Activated B cell treated with CpG ODN at 0.5 μM for 24 hours (primary cell): ENCODE measurements at regions not wholly inside any gene's neighbourhood (a gene's known extent, or its start where the extent isn't known, plus 50 kb on each side); places are given as distances from the start of the nearest gene placed in this dataset.
A peak's percentile ranks its signal among the peaks of the same experiment; 100 is the strongest.

Experiments used
- ATAC-seq: fragments of 200-7000 bp; cut with Tn5 transposase; one replicate; pipeline ENCODE4 v1.10.0; 2021; ENCODE audit warnings: low read depth, mild to moderate bottlenecking, moderate library complexity
- CTCF ChIA-PET: fragments of 350-600 bp; sonication (Branson Sonifier 250); formaldehyde crosslinking; loops from one replicate; lab custom pipeline; 2021; ENCODE audit warnings: antibody characterized with exemption; lab: Charles Lee
- POLR2A ChIA-PET: fragments of 350-600 bp; sonication (Branson Sonifier 250); formaldehyde crosslinking; loops from one replicate; lab custom pipeline; 2021; ENCODE audit warnings: antibody characterized with exemption; lab: Charles Lee
- DNase-seq: peaks from one replicate; pipeline ENCODE4 v3.0.0; 2022
- H3K27ac Mint-ChIP-seq: one replicate; pipeline ENCODE4 v1.8.0; 2020; ENCODE audit warnings: mixed read lengths
- H3K27me3 Mint-ChIP-seq: one replicate; pipeline ENCODE4 v1.8.0; 2021; ENCODE audit warnings: mixed read lengths
- H3K36me3 Mint-ChIP-seq: one replicate; pipeline ENCODE4 v1.8.0; 2021; ENCODE audit warnings: low read depth, mixed read lengths
- H3K4me1 Mint-ChIP-seq: one replicate; pipeline ENCODE4 v1.8.0; 2021; ENCODE audit warnings: mixed read lengths
- H3K4me3 Mint-ChIP-seq: one replicate; pipeline ENCODE4 v1.8.0; 2020; ENCODE audit warnings: mild to moderate bottlenecking, mixed read lengths
- H3K9me3 Mint-ChIP-seq: one replicate; pipeline ENCODE4 v1.8.0; 2020; ENCODE audit warnings: mixed read lengths
- intact Hi-C: fragments of 100-400 bp; cut with micrococcal nuclease; formaldehyde crosslinking; loops from one replicate; pipeline ENCODE4 v1.15.1; 2024
- TF ChIP-seq, protein P1 (sequence below): fragments of 200-600 bp; IDR thresholded peaks from one replicate; pipeline ENCODE4 v1.8.0; 2022; ENCODE audit warnings: antibody characterized with exemption, mild to moderate bottlenecking

DNA sequence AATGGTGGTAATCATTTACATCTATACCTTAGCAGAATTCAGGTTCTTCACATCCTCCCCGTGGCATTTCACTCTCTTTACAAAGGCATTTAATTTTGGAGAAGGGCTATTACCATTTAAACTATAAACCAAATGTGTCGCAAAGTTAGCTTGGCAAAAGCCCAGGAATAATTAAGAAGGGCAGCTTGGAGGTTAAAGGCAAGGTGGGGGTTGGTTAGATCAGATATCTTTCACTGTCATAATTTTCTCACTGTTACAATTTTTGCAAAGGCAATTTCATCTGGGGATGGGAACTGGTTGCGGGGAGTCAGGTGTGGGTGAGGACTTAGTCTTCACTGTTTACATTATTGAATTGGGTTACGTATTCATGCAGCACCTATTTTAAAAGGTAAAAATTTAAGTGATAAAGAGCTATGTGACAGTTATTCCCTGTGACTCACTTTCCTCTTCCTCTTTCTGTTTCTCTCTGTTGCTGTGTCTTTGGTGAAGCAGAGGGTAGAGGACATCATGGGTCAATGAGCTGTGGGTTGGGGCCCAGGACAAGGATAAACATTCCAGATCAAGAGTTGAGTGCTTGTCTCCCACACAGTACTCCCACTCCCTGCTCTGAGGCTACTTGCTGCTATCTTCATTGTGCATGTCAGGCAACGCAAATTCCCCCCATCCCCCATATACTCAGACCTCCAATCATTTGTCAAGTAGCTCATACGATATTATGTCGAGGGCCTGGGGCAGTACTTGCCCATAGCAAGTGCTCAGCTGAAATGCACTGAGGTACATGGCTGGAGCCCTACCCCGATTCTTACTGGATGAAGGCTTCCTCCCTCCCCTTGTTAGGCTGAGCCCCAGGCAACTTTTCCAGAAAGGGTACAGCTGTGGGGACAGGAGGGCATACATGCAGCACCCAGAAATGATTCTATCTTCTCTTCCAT lies 223.1 kb upstream of the MYLIP start:
- DNase-seq (no peak), ATAC-seq (peak; percentile 11)
- TF ChIP-seq, protein P1, sequence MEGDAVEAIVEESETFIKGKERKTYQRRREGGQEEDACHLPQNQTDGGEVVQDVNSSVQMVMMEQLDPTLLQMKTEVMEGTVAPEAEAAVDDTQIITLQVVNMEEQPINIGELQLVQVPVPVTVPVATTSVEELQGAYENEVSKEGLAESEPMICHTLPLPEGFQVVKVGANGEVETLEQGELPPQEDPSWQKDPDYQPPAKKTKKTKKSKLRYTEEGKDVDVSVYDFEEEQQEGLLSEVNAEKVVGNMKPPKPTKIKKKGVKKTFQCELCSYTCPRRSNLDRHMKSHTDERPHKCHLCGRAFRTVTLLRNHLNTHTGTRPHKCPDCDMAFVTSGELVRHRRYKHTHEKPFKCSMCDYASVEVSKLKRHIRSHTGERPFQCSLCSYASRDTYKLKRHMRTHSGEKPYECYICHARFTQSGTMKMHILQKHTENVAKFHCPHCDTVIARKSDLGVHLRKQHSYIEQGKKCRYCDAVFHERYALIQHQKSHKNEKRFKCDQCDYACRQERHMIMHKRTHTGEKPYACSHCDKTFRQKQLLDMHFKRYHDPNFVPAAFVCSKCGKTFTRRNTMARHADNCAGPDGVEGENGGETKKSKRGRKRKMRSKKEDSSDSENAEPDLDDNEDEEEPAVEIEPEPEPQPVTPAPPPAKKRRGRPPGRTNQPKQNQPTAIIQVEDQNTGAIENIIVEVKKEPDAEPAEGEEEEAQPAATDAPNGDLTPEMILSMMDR, result no peak
- CTCF ChIA-PET, result interaction anchor here (0.8 to 1.8 kb wide), 3 partner anchors 9 to 223 kb away, joined by 3 to 5 read pairs (median 4); partner anchors contain the start of gene MYLIP
- peaks cover 2% of the 10 kb centered on the region for H3K9me3 Mint-ChIP-seq
- no peaks in the 10 kb centered on the region for H3K36me3 Mint-ChIP-seq
- intact Hi-C loops, result loop anchor here (10.0 kb wide), 1 partner anchor 1799 kb away; the partner anchor contains the start of gene NUP153
- H3K4me1 Mint-ChIP-seq, result peaks cover 62% of the 10 kb centered on the region
- H3K27ac Mint-ChIP-seq, result peak overlapping the region; percentile 82
- peak overlapping the region; percentile 62 for H3K4me3 Mint-ChIP-seq
- H3K27me3 Mint-ChIP-seq, result no peaks in the 10 kb centered on the region
- POLR2A ChIA-PET, result interaction anchor here (0.7 to 2.5 kb wide), 6 partner anchors 9 to 244 kb away, joined by 3 to 21 read pairs (median 4); partner anchors contain the start of gene MYLIP

DNA sequence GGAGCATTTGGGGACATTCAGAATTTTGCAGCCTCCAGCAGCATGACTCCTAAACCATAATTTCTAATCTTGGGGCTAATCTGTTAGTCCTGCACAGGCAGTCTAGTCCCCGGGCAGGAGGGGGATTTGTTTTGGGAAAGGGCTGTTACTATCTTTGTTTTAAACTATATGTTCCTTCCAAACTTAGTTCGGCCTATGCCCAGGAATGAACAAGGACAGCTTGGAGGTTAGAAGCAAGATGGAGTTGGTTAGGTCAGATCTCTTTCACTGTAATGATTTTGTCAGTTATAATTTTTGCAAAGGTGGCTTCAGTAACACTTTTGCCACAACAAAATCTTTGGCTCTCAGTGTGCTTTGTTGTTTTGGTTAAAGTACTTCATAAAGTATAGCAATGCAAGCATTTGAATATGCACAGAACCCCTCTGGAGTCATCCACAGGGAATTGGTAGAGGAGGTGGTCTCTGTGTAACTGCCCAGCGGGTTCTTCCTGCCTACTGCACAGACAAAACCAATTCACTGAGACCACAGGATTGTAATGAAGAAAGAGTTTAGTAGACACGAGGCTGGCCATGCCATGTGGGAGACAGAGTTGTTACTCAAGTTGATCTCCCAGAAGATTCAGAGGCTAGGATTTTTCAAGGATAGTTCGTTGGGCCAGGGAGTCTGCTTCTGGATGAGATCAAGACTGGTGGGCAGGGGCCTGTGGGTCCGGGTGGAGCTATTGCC lies 224.1 kb upstream of the MYLIP start:
- POLR2A ChIA-PET, result interaction anchor here (1.2 kb wide), 1 partner anchor 10 kb away, joined by 7 read pairs; no protein-coding TSS in a partner anchor
- DNase-seq (no peak), ATAC-seq (no peak)
- CTCF ChIA-PET, result interaction anchor here (1.0 to 1.8 kb wide), 2 partner anchors 213 to 224 kb away, joined by 4 to 5 read pairs; partner anchors contain the start of gene MYLIP
- peak overlapping the region; percentile 62 for H3K4me3 Mint-ChIP-seq
- peaks cover 70% of the 10 kb centered on the region for H3K4me1 Mint-ChIP-seq
- H3K36me3 Mint-ChIP-seq, result no peaks in the 10 kb centered on the region
- TF ChIP-seq, protein P1, result no peak
- peak overlapping the region; percentile 82 for H3K27ac Mint-ChIP-seq
- H3K9me3 Mint-ChIP-seq, result peaks cover 2% of the 10 kb centered on the region
- no peaks in the 10 kb centered on the region for H3K27me3 Mint-ChIP-seq
- intact Hi-C loops, result loop anchor here (5.0 to 10.0 kb wide), 2 partner anchors 402 to 1800 kb away; partner anchors contain the start of gene NUP153

DNA sequence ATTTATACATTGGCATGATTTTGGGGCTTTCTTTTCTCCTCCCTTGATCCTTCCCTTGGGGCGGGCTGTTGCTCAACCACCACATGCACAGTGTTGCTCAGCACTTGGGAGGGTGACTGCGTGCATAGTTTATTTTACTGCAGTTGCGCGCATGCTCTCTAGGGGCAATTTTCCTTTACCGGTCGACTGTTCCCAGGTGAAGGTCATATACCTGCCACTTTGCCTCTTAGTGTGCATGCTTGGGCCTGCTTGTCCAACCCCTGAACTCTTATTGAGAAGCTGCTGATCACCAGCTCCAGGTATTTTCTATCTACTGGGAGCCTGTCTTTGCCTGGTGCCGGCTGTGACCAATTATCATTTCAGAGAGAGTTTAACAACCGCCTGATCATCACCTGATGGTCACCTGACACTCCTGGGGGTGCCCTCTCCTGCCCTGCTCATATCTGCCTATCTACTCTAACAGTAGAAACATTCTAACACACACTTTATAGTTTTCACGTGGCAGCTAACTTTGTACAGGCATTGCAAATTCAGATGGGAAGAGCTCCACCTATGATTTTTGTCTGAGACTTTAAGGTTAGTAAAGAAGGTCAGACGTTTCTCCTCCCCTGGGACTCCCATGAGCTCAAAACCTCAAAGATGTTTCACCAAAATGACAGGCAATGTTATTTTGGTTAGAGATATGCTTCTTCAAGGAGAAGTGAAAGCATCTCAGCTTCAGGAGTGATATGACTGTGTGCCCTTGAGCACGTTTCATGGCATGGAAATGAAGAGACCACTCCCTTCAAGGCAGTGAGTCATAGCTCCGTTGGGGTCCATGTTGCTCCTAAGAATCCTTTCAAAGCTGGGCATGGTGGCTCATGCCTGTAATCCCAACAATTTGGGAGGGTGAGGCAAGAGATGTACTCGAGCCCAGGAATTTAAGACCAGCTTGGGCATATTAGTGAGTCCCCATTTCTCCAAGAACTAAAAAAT lies 227.5 kb upstream of the MYLIP start:
- H3K27me3 Mint-ChIP-seq, result no peaks in the 10 kb centered on the region
- H3K4me1 Mint-ChIP-seq, result peaks cover 83% of the 10 kb centered on the region
- no peaks in the 10 kb centered on the region for H3K36me3 Mint-ChIP-seq
- TF ChIP-seq, protein P1, result no peak
- peak overlapping the region; percentile 80 for H3K4me3 Mint-ChIP-seq
- peaks cover 2% of the 10 kb centered on the region for H3K9me3 Mint-ChIP-seq
- peak overlapping the region; percentile 98 for H3K27ac Mint-ChIP-seq
- ChIA-PET POLR2A (interaction anchor here (0.6 to 3.5 kb wide), 14 partner anchors 14 to 519 kb away, joined by 3 to 64 read pairs (median 3); partner anchors contain the start of genes DTNBP1 and MYLIP), CTCF (interaction anchor here (0.8 to 2.7 kb wide), 7 partner anchors 9 to 282 kb away, joined by 3 to 21 read pairs (median 5); partner anchors contain the start of gene MYLIP)
- DNase-seq (peak; percentile 39), ATAC-seq (peak; percentile 80)
- intact Hi-C loops, result loop anchor here (1.0 to 10.0 kb wide), 9 partner anchors 10 to 1803 kb away; partner anchors contain the start of genes MYLIP and NUP153

DNA sequence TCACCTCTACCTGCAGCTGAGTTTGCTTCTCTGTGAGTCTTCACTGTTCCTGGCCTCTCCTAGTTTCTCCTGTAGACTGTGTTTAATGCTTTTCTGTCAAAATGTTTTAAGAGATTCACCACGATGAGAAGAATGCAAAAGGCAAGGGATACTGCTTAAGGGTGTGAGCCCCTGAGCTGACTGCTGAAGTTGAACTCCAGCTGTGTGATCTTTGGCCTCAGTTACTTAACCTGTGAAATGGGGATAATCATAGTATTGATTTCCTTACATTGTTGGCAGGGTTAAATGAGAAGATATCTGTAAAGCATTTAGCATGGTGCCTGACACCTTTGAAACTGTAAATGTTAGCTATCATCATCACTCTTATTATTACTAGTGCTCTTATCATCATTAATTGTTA lies 230.2 kb upstream of the MYLIP start:
- no peak overlapping the region for H3K27ac Mint-ChIP-seq
- TF ChIP-seq, protein P1, result no peak
- peaks cover 57% of the 10 kb centered on the region for H3K4me1 Mint-ChIP-seq
- intact Hi-C loops, result no loop called here
- H3K36me3 Mint-ChIP-seq, result no peaks in the 10 kb centered on the region
- no peaks in the 10 kb centered on the region for H3K27me3 Mint-ChIP-seq
- POLR2A ChIA-PET, result interaction anchor here (1.3 kb wide), 1 partner anchor 19 kb away, joined by 4 read pairs; no protein-coding TSS in a partner anchor
- CTCF ChIA-PET, result interaction anchor here (1.0 to 1.5 kb wide), 2 partner anchors 12 to 19 kb away, joined by 3 read pairs; no protein-coding TSS in a partner anchor
- no peak for DNase-seq
- H3K9me3 Mint-ChIP-seq, result peaks cover 2% of the 10 kb centered on the region
- H3K4me3 Mint-ChIP-seq, result no peak overlapping the region
- no peak for ATAC-seq
